ENCODE measurements at regions not wholly inside any gene's neighbourhood (a gene's known extent, or its start where the extent isn't known, plus 50 kb on each side); places are given as distances from the start of the nearest gene placed in this dataset.

DNA sequence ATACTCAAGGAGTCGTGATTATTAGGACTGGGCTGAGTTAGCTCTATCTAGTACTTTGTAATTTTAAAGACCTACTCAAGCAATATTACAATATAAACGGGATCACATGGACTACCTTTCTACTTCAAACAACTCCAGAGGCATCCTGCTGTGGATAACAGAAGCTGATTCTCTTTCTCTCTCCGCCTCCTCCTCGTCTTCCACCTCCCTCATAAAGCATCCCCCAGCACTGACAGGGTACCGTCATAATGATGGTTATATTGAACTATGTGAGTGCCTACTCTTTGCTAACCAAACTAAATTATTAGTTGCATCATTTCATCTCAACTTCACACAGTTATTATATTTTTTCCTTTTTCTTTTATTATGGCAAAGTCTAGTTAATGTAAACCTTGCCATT, 165.4 kb upstream of the FOXF1 start:
- no peaks in the 10 kb centered on the region for H3K27me3 ChIP-seq (ENCODE audit: insufficient read depth, poor library complexity, severe bottlenecking)
- no peak overlapping the region for H3K4me3 ChIP-seq (replicated peaks; ENCODE audit: insufficient read depth, low read length)
- DNase-seq (ENCODE audit: low read depth in 1 of 2, low spot score in 1 of 2): no peak
- TF ChIP-seq CTCF (IDR thresholded peaks at IDR 0.05; ENCODE audit: insufficient read depth, low read length): no peak
- no peak for TF ChIP-seq POLR2AphosphoS5 (IDR thresholded peaks at IDR 0.05; ENCODE audit: low read depth)
- TF ChIP-seq SPI1 (IDR thresholded peaks at IDR 0.05; ENCODE audit: borderline replicate concordance, low read depth): no peak
- no peak for TF ChIP-seq REST (IDR thresholded peaks at IDR 0.05; ENCODE audit: insufficient replicate concordance, low read depth)
- no peak for TF ChIP-seq GABPA (IDR thresholded peaks at IDR 0.05; ENCODE audit: low read depth)
- no peak overlapping the region for H3K27ac ChIP-seq (replicated peaks)

- no peak for DNase-seq (ENCODE audit: low read depth in 1 of 2, low spot score in 1 of 2)
- H3K27me3 ChIP-seq (ENCODE audit: insufficient read depth, poor library complexity, severe bottlenecking): no peaks in the 10 kb centered on the region
- no peak overlapping the region for H3K27ac ChIP-seq (replicated peaks)
- TF ChIP-seq REST (IDR thresholded peaks at IDR 0.05; ENCODE audit: insufficient replicate concordance, low read depth): no peak
- no peak for TF ChIP-seq GABPA (IDR thresholded peaks at IDR 0.05; ENCODE audit: low read depth)
- no peak for TF ChIP-seq SPI1 (IDR thresholded peaks at IDR 0.05; ENCODE audit: borderline replicate concordance, low read depth)
- no peak for TF ChIP-seq CTCF (IDR thresholded peaks at IDR 0.05; ENCODE audit: insufficient read depth, low read length)
- no peak for TF ChIP-seq POLR2AphosphoS5 (IDR thresholded peaks at IDR 0.05; ENCODE audit: low read depth)
- no peak overlapping the region for H3K4me3 ChIP-seq (replicated peaks; ENCODE audit: insufficient read depth, low read length)
Measured at GRCh38 chr16:86345516-86345915, 164.8 kb upstream of the FOXF1 start.

DNA sequence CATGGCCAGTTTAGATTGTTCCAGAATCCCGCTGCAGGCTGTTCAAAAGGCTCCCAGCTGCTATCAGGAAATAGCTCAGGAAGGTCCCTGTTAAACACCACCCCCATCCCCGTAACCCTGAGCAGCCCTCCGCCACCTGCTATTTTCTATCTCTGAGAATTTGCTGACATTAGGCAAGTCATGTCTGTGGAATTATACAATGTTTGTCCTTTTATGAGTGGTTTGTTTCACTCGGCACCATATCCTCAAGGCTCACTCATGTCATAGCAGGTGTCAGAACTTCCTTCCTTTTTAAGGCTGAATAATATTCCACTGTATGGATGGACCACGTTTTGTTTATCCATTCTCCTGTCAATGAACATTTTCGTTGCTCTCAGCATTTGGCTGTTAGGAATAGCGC, 164.3 kb upstream of the FOXF1 start:
- Histone ChIP-seq H3K27ac (replicated peaks) (no peak overlapping the region), H3K4me3 (replicated peaks; ENCODE audit: insufficient read depth, low read length) (no peak overlapping the region), H3K27me3 (ENCODE audit: insufficient read depth, poor library complexity, severe bottlenecking) (no peaks in the 10 kb centered on the region)
- no peak for DNase-seq (ENCODE audit: low read depth in 1 of 2, low spot score in 1 of 2)
- TF ChIP-seq GABPA (IDR thresholded peaks at IDR 0.05; ENCODE audit: low read depth): no peak
- TF ChIP-seq POLR2AphosphoS5 (IDR thresholded peaks at IDR 0.05; ENCODE audit: low read depth): no peak
- no peak for TF ChIP-seq SPI1 (IDR thresholded peaks at IDR 0.05; ENCODE audit: borderline replicate concordance, low read depth)
- TF ChIP-seq CTCF (IDR thresholded peaks at IDR 0.05; ENCODE audit: insufficient read depth, low read length): no peak
- TF ChIP-seq REST (IDR thresholded peaks at IDR 0.05; ENCODE audit: insufficient replicate concordance, low read depth): no peak

Data from HL-60 (cell line).